WTC11 (cell line): ENCODE measurements at regions not wholly inside any gene's neighbourhood (a gene's known extent, or its start where the extent isn't known, plus 50 kb on each side); places are given as distances from the start of the nearest gene placed in this dataset.

ENCODE experiments used
- ATAC-seq: fragments of 200-7000 bp; cut with Tn5 transposase; 2 replicates; pipeline ENCODE4 v1.10.0; 2021; ENCODE audit warnings: mild to moderate bottlenecking, moderate library complexity
- CTCF ChIA-PET: fragments of 300-600 bp; sonication (Branson Sonifier 250); formaldehyde crosslinking; loops from one replicate; lab custom pipeline; 2021; ENCODE audit warnings: antibody characterized with exemption; lab: Charles Lee
- POLR2A ChIA-PET: fragments of 350-600 bp; sonication (Branson Sonifier 250); formaldehyde crosslinking; loops from one replicate; lab custom pipeline; 2021; ENCODE audit warnings: antibody characterized with exemption; lab: Charles Lee
- DNase-seq: peaks from one replicate; pipeline ENCODE4 v3.0.0; 2021; ENCODE audit warnings: low spot score
- H3K27ac Mint-ChIP-seq: 2 replicates; pipeline ENCODE4 v1.8.0; 2021; ENCODE audit warnings: mixed read lengths
- H3K27me3 Mint-ChIP-seq: 2 replicates; pipeline ENCODE4 v1.8.0; 2021; ENCODE audit warnings: low read depth, mild to moderate bottlenecking, moderate library complexity, mixed read lengths
- H3K36me3 Mint-ChIP-seq: 2 replicates; pipeline ENCODE4 v1.8.0; 2021; ENCODE audit warnings: mixed read lengths
- H3K4me1 Mint-ChIP-seq: 2 replicates; pipeline ENCODE4 v1.8.0; 2022; ENCODE audit warnings: mixed read lengths
- H3K4me3 Mint-ChIP-seq: 2 replicates; pipeline ENCODE4 v1.8.0; 2021; ENCODE audit warnings: mild to moderate bottlenecking, moderate library complexity, mixed read lengths
- H3K9me3 Mint-ChIP-seq: 2 replicates; pipeline ENCODE4 v1.8.0; 2021; ENCODE audit warnings: mixed read lengths
- CTCF ChIP-seq: fragments of 200-600 bp; IDR thresholded peaks from 2 replicates; pipeline ENCODE4 v1.8.0; 2022; ENCODE audit warnings: antibody characterized with exemption
- E2F4 ChIP-seq: sonication (generic); formaldehyde crosslinking; IDR thresholded peaks from 2 replicates; pipeline ENCODE4 v1.8.1; 2022; ENCODE audit warnings: low read depth, mild to moderate bottlenecking, moderate library complexity, missing genetic modification reagents, borderline replicate concordance
- FOXP1 ChIP-seq: sonication (generic); formaldehyde crosslinking; IDR thresholded peaks from 2 replicates; pipeline ENCODE4 v1.8.0; 2022; ENCODE audit warnings: missing genetic modification reagents, mild to moderate bottlenecking, moderate library complexity, borderline replicate concordance
- GRHL2 ChIP-seq: fragments of 250-450 bp; sonication (Bioruptor Pico); IDR thresholded peaks from 2 replicates; pipeline ENCODE4 v1.8.0; 2022; ENCODE audit warnings: mild to moderate bottlenecking, moderate library complexity; ENCODE audit not compliant: insufficient replicate concordance, severe bottlenecking
- MXD4 ChIP-seq: fragments of 250-450 bp; sonication (Bioruptor Pico); IDR thresholded peaks from 2 replicates; pipeline ENCODE4 v1.8.0; 2021; ENCODE audit warnings: mild to moderate bottlenecking, moderate library complexity, borderline replicate concordance
- NFATC4 ChIP-seq: fragments of 250-450 bp; sonication (Bioruptor Pico); IDR thresholded peaks from 2 replicates; pipeline ENCODE4 v1.9.0; 2021; ENCODE audit warnings: mild to moderate bottlenecking
- NFE2L1 ChIP-seq: sonication (generic); formaldehyde crosslinking; IDR thresholded peaks from 2 replicates; pipeline ENCODE4 v1.8.1; 2023; ENCODE audit warnings: missing genetic modification reagents
- NR3C1 ChIP-seq: sonication (generic); formaldehyde crosslinking; conservative IDR thresholded peaks from 2 replicates; pipeline ENCODE4 v1.8.1; 2023; ENCODE audit warnings: low read depth, mild to moderate bottlenecking, missing genetic modification reagents
- RORB ChIP-seq: fragments of 250-450 bp; sonication (Bioruptor Pico); IDR thresholded peaks from 2 replicates; pipeline ENCODE4 v1.9.0; 2021; ENCODE audit warnings: mild to moderate bottlenecking
- STAT6 ChIP-seq: sonication (generic); formaldehyde crosslinking; conservative IDR thresholded peaks from 2 replicates; pipeline ENCODE4 v1.8.1; 2023; ENCODE audit warnings: mild to moderate bottlenecking, low read depth, missing genetic modification reagents, moderate library complexity
- TCF7 ChIP-seq: sonication (generic); formaldehyde crosslinking; IDR thresholded peaks from 2 replicates; pipeline ENCODE4 v1.8.0; 2022; ENCODE audit warnings: mild to moderate bottlenecking, low read depth, missing genetic modification reagents, moderate library complexity
- ZNF138 ChIP-seq: sonication (generic); formaldehyde crosslinking; conservative IDR thresholded peaks from 2 replicates; pipeline ENCODE4 v1.8.1; 2022; ENCODE audit warnings: mild to moderate bottlenecking, moderate library complexity, missing genetic modification reagents
- ZNF281 ChIP-seq: sonication (generic); formaldehyde crosslinking; IDR thresholded peaks from 2 replicates; pipeline ENCODE4 v1.8.0; 2023; ENCODE audit warnings: mild to moderate bottlenecking, missing genetic modification reagents
- ZNF317 ChIP-seq: sonication (generic); formaldehyde crosslinking; IDR thresholded peaks from 2 replicates; pipeline ENCODE4 v1.8.1; 2023; ENCODE audit warnings: low read depth, mild to moderate bottlenecking, moderate library complexity, missing genetic modification reagents, borderline replicate concordance
- ZNF396 ChIP-seq: fragments of 250-450 bp; sonication (Bioruptor Pico); IDR thresholded peaks from 2 replicates; pipeline ENCODE4 v1.8.0; 2021; ENCODE audit warnings: mild to moderate bottlenecking, moderate library complexity, borderline replicate concordance
- ZNF416 ChIP-seq: fragments of 250-450 bp; sonication (Bioruptor Pico); IDR thresholded peaks from 2 replicates; pipeline ENCODE4 v1.9.0; 2021; ENCODE audit warnings: mild to moderate bottlenecking, inconsistent platforms
- ZNF423 ChIP-seq: fragments of 250-450 bp; sonication (Bioruptor Pico); IDR thresholded peaks from 2 replicates; pipeline ENCODE4 v2.1.2; 2022; ENCODE audit warnings: mild to moderate bottlenecking, moderate library complexity
- ZNF425 ChIP-seq: fragments of 250-450 bp; sonication (Bioruptor Pico); conservative IDR thresholded peaks from 2 replicates; pipeline ENCODE4 v1.9.0; 2021; ENCODE audit warnings: mild to moderate bottlenecking
- TF ChIP-seq, protein P1 (sequence below): sonication (generic); formaldehyde crosslinking; IDR thresholded peaks from 2 replicates; pipeline ENCODE4 v1.8.1; 2023; ENCODE audit warnings: mild to moderate bottlenecking, missing genetic modification reagents
- TF ChIP-seq, protein P2 (sequence below): sonication (generic); formaldehyde crosslinking; IDR thresholded peaks from 2 replicates; pipeline ENCODE4 v1.8.1; 2023; ENCODE audit warnings: mild to moderate bottlenecking, moderate library complexity, missing genetic modification reagents

DNA sequence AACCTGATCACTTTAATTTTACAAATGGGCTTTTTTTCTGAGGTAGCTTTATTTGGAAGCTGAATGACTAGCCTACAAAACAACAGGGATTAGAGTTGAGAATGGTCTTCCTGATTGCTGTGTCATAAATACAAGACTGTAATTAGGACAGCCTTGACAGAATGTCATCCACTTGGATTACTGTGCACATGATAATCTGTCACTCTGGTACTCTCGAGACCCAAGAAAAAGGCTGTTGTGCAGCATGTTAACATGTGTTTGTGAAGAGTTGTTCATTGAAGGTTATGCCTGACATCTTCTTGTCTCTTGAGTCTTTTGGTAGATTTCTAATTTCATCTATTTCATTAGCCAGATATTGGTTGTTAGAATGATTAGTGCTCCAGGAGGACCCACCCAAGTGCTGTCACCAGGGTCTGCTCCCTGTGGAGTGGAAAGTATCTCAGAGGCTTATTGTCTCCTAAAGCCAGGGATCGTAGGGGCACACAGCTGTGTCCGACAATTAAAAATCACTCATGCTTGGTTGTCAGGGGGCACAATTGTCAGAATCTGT lies 212.2 kb upstream of the GPRIN3 start:
- DNase-seq (no peak), ATAC-seq (no peak)
- Mint-ChIP-seq H3K27me3 (no peaks in the 10 kb centered on the region), H3K4me3 (no peak overlapping the region), H3K36me3 (no peaks in the 10 kb centered on the region), H3K9me3 (no peaks in the 10 kb centered on the region), H3K4me1 (no peaks in the 10 kb centered on the region), H3K27ac (no peak overlapping the region)
- ChIA-PET CTCF (no interaction called here), POLR2A (no interaction called here)
- TF ChIP-seq ZNF416 (CRISPR knock-in tag) (no peak), TCF7 (CRISPR knock-in tag) (no peak), NFATC4 (no peak), FOXP1 (CRISPR knock-in tag) (no peak), STAT6 (CRISPR knock-in tag) (no peak), RORB (CRISPR knock-in tag) (no peak), ZNF423 (no peak)
- TF ChIP-seq, protein P1, sequence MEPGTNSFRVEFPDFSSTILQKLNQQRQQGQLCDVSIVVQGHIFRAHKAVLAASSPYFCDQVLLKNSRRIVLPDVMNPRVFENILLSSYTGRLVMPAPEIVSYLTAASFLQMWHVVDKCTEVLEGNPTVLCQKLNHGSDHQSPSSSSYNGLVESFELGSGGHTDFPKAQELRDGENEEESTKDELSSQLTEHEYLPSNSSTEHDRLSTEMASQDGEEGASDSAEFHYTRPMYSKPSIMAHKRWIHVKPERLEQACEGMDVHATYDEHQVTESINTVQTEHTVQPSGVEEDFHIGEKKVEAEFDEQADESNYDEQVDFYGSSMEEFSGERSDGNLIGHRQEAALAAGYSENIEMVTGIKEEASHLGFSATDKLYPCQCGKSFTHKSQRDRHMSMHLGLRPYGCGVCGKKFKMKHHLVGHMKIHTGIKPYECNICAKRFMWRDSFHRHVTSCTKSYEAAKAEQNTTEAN (CRISPR knock-in tag), result no peak

DNA sequence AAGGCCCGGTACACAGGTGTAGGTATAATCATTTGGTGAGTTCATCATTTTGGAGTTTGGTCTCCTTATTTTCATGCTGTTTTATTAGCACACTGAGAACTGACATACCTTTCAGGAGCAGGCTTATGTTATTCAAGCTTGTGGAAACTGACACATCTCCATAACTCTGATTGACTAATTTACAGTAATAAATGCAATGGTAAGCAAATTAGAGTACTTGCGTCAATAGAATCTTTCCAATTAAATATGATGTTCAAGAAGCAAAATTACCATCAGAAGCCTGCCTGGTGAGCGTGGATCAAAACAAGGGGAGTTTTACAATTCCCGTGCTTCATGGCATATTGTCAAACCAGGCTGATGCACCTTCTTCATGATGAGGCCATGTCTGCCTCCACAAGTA lies 210.7 kb upstream of the GPRIN3 start:
- no peak for ATAC-seq
- Mint-ChIP-seq H3K27ac (no peak overlapping the region), H3K27me3 (no peaks in the 10 kb centered on the region; the same call in 1 of the 2 replicates), H3K36me3 (no peaks in the 10 kb centered on the region), H3K4me1 (no peaks in the 10 kb centered on the region), H3K4me3 (no peak overlapping the region), H3K9me3 (no peaks in the 10 kb centered on the region)
- CTCF ChIA-PET, result interaction anchor here (0.6 to 1.0 kb wide), 2 partner anchors 12 to 40 kb away, joined by 3 to 4 read pairs; no protein-coding TSS in a partner anchor
- TF ChIP-seq ZNF281 (CRISPR knock-in tag) (no peak), GRHL2 (CRISPR knock-in tag) (no peak), ZNF317 (CRISPR knock-in tag) (no peak), CTCF (no peak), RORB (CRISPR knock-in tag) (no peak), ZNF425 (no peak), ZNF396 (CRISPR knock-in tag) (no peak), E2F4 (CRISPR knock-in tag) (no peak), ZNF138 (no peak), ZNF423 (no peak), MXD4 (no peak), NFE2L1 (CRISPR knock-in tag) (no peak), NR3C1 (CRISPR knock-in tag) (no peak)
- TF ChIP-seq, protein P2, sequence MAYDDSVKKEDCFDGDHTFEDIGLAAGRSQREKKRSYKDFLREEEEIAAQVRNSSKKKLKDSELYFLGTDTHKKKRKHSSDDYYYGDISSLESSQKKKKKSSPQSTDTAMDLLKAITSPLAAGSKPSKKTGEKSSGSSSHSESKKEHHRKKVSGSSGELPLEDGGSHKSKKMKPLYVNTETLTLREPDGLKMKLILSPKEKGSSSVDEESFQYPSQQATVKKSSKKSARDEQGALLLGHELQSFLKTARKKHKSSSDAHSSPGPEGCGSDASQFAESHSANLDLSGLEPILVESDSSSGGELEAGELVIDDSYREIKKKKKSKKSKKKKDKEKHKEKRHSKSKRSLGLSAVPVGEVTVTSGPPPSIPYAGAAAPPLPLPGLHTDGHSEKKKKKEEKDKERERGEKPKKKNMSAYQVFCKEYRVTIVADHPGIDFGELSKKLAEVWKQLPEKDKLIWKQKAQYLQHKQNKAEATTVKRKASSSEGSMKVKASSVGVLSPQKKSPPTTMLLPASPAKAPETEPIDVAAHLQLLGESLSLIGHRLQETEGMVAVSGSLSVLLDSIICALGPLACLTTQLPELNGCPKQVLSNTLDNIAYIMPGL (CRISPR knock-in tag), result no peak
- no peak for DNase-seq
- POLR2A ChIA-PET, result no interaction called here
